Spleen (tissue), 11 donors: ENCODE measurements at regions not wholly inside any gene's neighbourhood (a gene's known extent, or its start where the extent isn't known, plus 50 kb on each side); places are given as distances from the start of the nearest gene placed in this dataset.
"Not testable (repeated sequence)": the region's sequence is repeated elsewhere in the genome, so short reads cannot be mapped to it uniquely, and the experiment has no call there.

Experiments
- DNase-seq: peaks from one replicate; pipeline ENCODE4 v3.0.0-alpha.2; 2020
- H3K27ac ChIP-seq, 8 donors: fragments of 200-600 bp; sonication (generic) in 7 of 8; 1 replicate in 4 of 8; 2 replicates in 4 of 8; pipeline versions ENCODE4 v1.5.0 to v1.8.0; 2016 to 2021; ENCODE audit warnings: inconsistent platforms in 4 of 8, mild to moderate bottlenecking in 4 of 8, moderate library complexity in 1 of 8
- H3K27me3 ChIP-seq, 7 donors: fragments of 200-600 bp; sonication (generic) in 6 of 7; replicated peaks in 1 of 7; 1 replicate in 4 of 7; 2 replicates in 3 of 7; pipeline versions ENCODE4 v1.5.0 to v1.8.0; 2016 to 2021; ENCODE audit warnings: inconsistent platforms in 3 of 7, mild to moderate bottlenecking in 1 of 7
- H3K36me3 ChIP-seq, 6 donors: fragments of 200-600 bp; sonication (generic) in 5 of 6; 1 replicate in 4 of 6; 2 replicates in 2 of 6; pipeline versions ENCODE4 v1.5.0 to v1.8.0; 2016 to 2021; ENCODE audit warnings: inconsistent platforms in 2 of 6
- H3K4me1 ChIP-seq, 6 donors: fragments of 200-600 bp; sonication (generic) in 5 of 6; 1 replicate in 3 of 6; 2 replicates in 3 of 6; pipeline versions ENCODE4 v1.5.0 to v1.8.0; 2016 to 2021; ENCODE audit warnings: inconsistent platforms in 3 of 6
- H3K4me3 ChIP-seq, 8 donors: fragments of 200-600 bp; sonication (generic) in 7 of 8; 1 replicate in 4 of 8; 2 replicates in 4 of 8; pipeline versions ENCODE4 v1.5.0 to v1.8.0; 2016 to 2021; ENCODE audit warnings: inconsistent platforms in 4 of 8, mild to moderate bottlenecking in 4 of 8, moderate library complexity in 2 of 8
- H3K9me3 ChIP-seq, 8 donors: fragments of 200-600 bp; sonication (generic) in 7 of 8; 1 replicate in 4 of 8; 2 replicates in 4 of 8; pipeline versions ENCODE4 v1.5.0 to v1.8.0; 2016 to 2021; ENCODE audit warnings: inconsistent platforms in 4 of 8
- CTCF ChIP-seq, 11 experiments: fragments of 200-600 bp in 7 of 11; fragments of 450-650 bp in 4 of 11; sonication (generic) in 4 of 11; IDR thresholded peaks in 8 of 11; conservative IDR thresholded peaks in 3 of 11; 1 replicate in 7 of 11; 2 replicates in 4 of 11; pipeline versions ENCODE4 v1.4.0 to v1.8.0; 2016 to 2021; ENCODE audit warnings: antibody characterized with exemption in 11 of 11, inconsistent platforms in 4 of 11, mild to moderate bottlenecking in 1 of 11
- POLR2A ChIP-seq, 3 donors: fragments of 450-650 bp; IDR thresholded peaks; one replicate each; pipeline ENCODE4 v1.5.1; 2017; ENCODE audit warnings: antibody characterized with exemption in 3 of 3, mild to moderate bottlenecking in 1 of 3
- POLR2AphosphoS5 ChIP-seq, 3 donors: sonication (generic); formaldehyde crosslinking; IDR thresholded peaks; one replicate each; pipeline ENCODE4 v1.5.1; 2017; ENCODE audit warnings: antibody characterized with exemption in 3 of 3
- WGBS, 5 donors: extraction: QIAGEN DNeasy Blood & Tissue Kit in 3 of 5; methylation state at CpG; one replicate each; pipeline versions ENCODE4 v1.1.5 to v1.1.7; 2013 to 2018; 5-methylcytosine and 5-hydroxymethylcytosine counted together
- intact Hi-C: fragments of 100-400 bp; cut with DNase I; formaldehyde crosslinking; loops from one replicate; pipeline ENCODE4 v1.15.0; 2023; ENCODE audit warnings: low total_unique reads
- donor health status: healthy with polysubstance abuse.
- donor health status: DM: no; HTN: no; CAD: no; lungs with moderate emphysema.
- donor health status: DM: no; HTN: no; CAD: no.
- donor health status: Bipolar disorder and iron deficiency.
- donor health status: healthy.
- donor health status: DM: no; HTN: no; CAD: no.
- donor health status: DM: yes; HTN: yes; CAD: no.

GRCh38 chrX:40373025-40373424, 207.7 kb upstream of the ATP6AP2 start:
- Histone ChIP-seq H3K36me3 (no peaks in the 10 kb centered on the region), H3K4me3 (no peak overlapping the region), H3K27me3 (peaks cover 0 to 3% (median 0%) of the 10 kb centered on the region in 7 donors), H3K4me1 (no peaks in the 10 kb centered on the region), H3K27ac (no peak overlapping the region), H3K9me3 (peaks cover 0 to 10% (median 0%) of the 10 kb centered on the region in 8 donors)
- TF ChIP-seq POLR2AphosphoS5 (IDR thresholded peaks at IDR 0.05) (no peak), CTCF (IDR thresholded peaks at IDR 0.05 in 8 of 11, conservative IDR thresholded peaks at IDR 0.05 in 3 of 11) (no peak), POLR2A (IDR thresholded peaks at IDR 0.05) (no peak)
- intact Hi-C loops, result no loop called here
- WGBS, 5 donors, result 87 to 100% (median 92%) methylated on average over 4 of the region's 4 CpGs
- DNase-seq, result no peak

- WGBS, 5 donors, result 70 to 95% (median 84%) methylated on average over 2 to 6 of the region's 6 CpGs
- intact Hi-C loops, result no loop called here
- no peaks in the 10 kb centered on the region for H3K4me1 ChIP-seq
- H3K27me3 ChIP-seq, result peaks cover 0 to 3% (median 0%) of the 10 kb centered on the region in 7 donors
- H3K36me3 ChIP-seq, result no peaks in the 10 kb centered on the region
- no peak overlapping the region for H3K4me3 ChIP-seq
- TF ChIP-seq POLR2AphosphoS5 (IDR thresholded peaks at IDR 0.05), result no peak
- TF ChIP-seq CTCF (IDR thresholded peaks at IDR 0.05 in 8 of 11, conservative IDR thresholded peaks at IDR 0.05 in 3 of 11), result no peak
- no peak for TF ChIP-seq POLR2A (IDR thresholded peaks at IDR 0.05)
- no peak overlapping the region for H3K27ac ChIP-seq
- DNase-seq, result no peak
- H3K9me3 ChIP-seq, result no peaks in the 10 kb centered on the region
Observed at GRCh38 chrX:40371376-40371775, 209.4 kb upstream of the ATP6AP2 start.

GRCh38 chrX:40368611-40369061, 212.1 kb upstream of the ATP6AP2 start:
- H3K27me3 ChIP-seq, result peaks cover 0 to 3% (median 0%) of the 10 kb centered on the region in 7 donors
- no peak overlapping the region for H3K27ac ChIP-seq
- no peak overlapping the region for H3K4me3 ChIP-seq
- H3K4me1 ChIP-seq, result no peaks in the 10 kb centered on the region
- H3K36me3 ChIP-seq, result no peaks in the 10 kb centered on the region
- no peak for TF ChIP-seq POLR2A (IDR thresholded peaks at IDR 0.05)
- TF ChIP-seq CTCF (IDR thresholded peaks at IDR 0.05 in 8 of 11, conservative IDR thresholded peaks at IDR 0.05 in 3 of 11), result no peak
- no peak for TF ChIP-seq POLR2AphosphoS5 (IDR thresholded peaks at IDR 0.05)
- H3K9me3 ChIP-seq, result peaks cover 0 to 22% (median 2%) of the 10 kb centered on the region in 8 donors
- 82 to 86% (median 83%) methylated on average over 5 to 6 of the region's 6 CpGs for WGBS, 5 donors
- intact Hi-C loops, result no loop called here
- no peak for DNase-seq

GRCh38 chrX:40366661-40367060, 214.1 kb upstream of the ATP6AP2 start:
- 79 to 94% (median 89%) methylated on average over 2 to 3 of the region's 3 CpGs for WGBS, 5 donors
- H3K27me3 ChIP-seq, result peaks cover 0 to 3% (median 0%) of the 10 kb centered on the region in 7 donors
- peaks cover 0 to 22% (median 2%) of the 10 kb centered on the region in 8 donors for H3K9me3 ChIP-seq
- H3K27ac ChIP-seq, result no peak overlapping the region
- TF ChIP-seq POLR2A (IDR thresholded peaks at IDR 0.05), result no peak
- no peaks in the 10 kb centered on the region for H3K4me1 ChIP-seq
- no peaks in the 10 kb centered on the region for H3K36me3 ChIP-seq
- intact Hi-C loops, result no loop called here
- DNase-seq, result no peak
- no peak overlapping the region for H3K4me3 ChIP-seq

GRCh38 chrX:40362291-40362690, 218.5 kb upstream of the ATP6AP2 start:
- WGBS, 5 donors, result 90 to 95% (median 92%) methylated on average over 10 to 14 of the region's 14 CpGs
- H3K4me1 ChIP-seq, intact Hi-C loops, H3K36me3 ChIP-seq, H3K27me3 ChIP-seq, DNase-seq, H3K27ac ChIP-seq, H3K4me3 ChIP-seq: not testable (repeated sequence)
- peaks cover 0 to 22% (median 2%) of the 10 kb centered on the region in 8 donors for H3K9me3 ChIP-seq
